HepG2 (cell line): ENCODE measurements at regions not wholly inside any gene's neighbourhood (a gene's known extent, or its start where the extent isn't known, plus 50 kb on each side); places are given as distances from the start of the nearest gene placed in this dataset.

Experiments used
- AKNA ChIP-seq: sonication (generic); formaldehyde crosslinking; IDR thresholded peaks from 2 replicates; pipeline ENCODE4 v1.4.0; 2020; ENCODE audit warnings: missing genetic modification reagents, borderline replicate concordance
- NR2F6 ChIP-seq, 2 experiments: IDR thresholded peaks; 2 replicates each; pipeline ENCODE4 v1.6.1; 2016; ENCODE audit warnings: antibody characterized with exemption in 1 of 2, mild to moderate bottlenecking in 1 of 2
- SMC3 ChIP-seq: IDR thresholded peaks from 2 replicates; pipeline ENCODE4 v1.6.1; 2011; ENCODE audit warnings: low read length, improper control_type of control experiment
- SP1 ChIP-seq, 2 experiments: fragments of 450-650 bp in 1 of 2; sonication (generic) in 1 of 2; formaldehyde crosslinking in 1 of 2; IDR thresholded peaks; 2 replicates each; pipeline versions ENCODE4 v1.4.0 to v1.6.1; 2016 to 2020; ENCODE audit warnings: missing genetic modification reagents in 1 of 2
- ZFY ChIP-seq: sonication (generic); formaldehyde crosslinking; IDR thresholded peaks from 2 replicates; pipeline ENCODE4 v1.4.0; 2020; ENCODE audit warnings: missing genetic modification reagents
- ZNF510 ChIP-seq: sonication (generic); formaldehyde crosslinking; IDR thresholded peaks from 2 replicates; pipeline ENCODE4 v1.4.0; 2020; ENCODE audit warnings: low read depth, mild to moderate bottlenecking, missing genetic modification reagents
- ZNF563 ChIP-seq: sonication (generic); formaldehyde crosslinking; IDR thresholded peaks from 2 replicates; pipeline ENCODE4 v1.8.0; 2022; ENCODE audit warnings: mild to moderate bottlenecking, moderate library complexity, missing genetic modification reagents
- ZNF570 ChIP-seq: sonication (generic); formaldehyde crosslinking; IDR thresholded peaks from 2 replicates; pipeline ENCODE4 v1.4.0; 2020; ENCODE audit warnings: mild to moderate bottlenecking, missing genetic modification reagents, borderline replicate concordance
- ZNF784 ChIP-seq: sonication (generic); formaldehyde crosslinking; IDR thresholded peaks from 2 replicates; pipeline ENCODE4 v1.5.1; 2020; ENCODE audit warnings: missing genetic modification reagents, mild to moderate bottlenecking, borderline replicate concordance
- TF ChIP-seq, protein P1 (sequence below): sonication (generic); formaldehyde crosslinking; IDR thresholded peaks from 2 replicates; pipeline ENCODE4 v1.4.0; 2020; ENCODE audit warnings: mild to moderate bottlenecking, low read depth, missing genetic modification reagents
- TF ChIP-seq, protein P2 (sequence below): sonication (generic); formaldehyde crosslinking; IDR thresholded peaks from 2 replicates; pipeline ENCODE4 v1.5.0; 2020; ENCODE audit warnings: missing genetic modification reagents

GRCh38 chrX:40807384-40807783, 72.0 kb upstream of the MED14 start (continued):
- TF ChIP-seq ZNF784 (CRISPR knock-in tag) (no peak), AKNA (CRISPR knock-in tag) (no peak), NR2F6 (IDR thresholded peaks at IDR 0.05) (no peak), NR2F6 (CRISPR knock-in tag; IDR thresholded peaks at IDR 0.05) (no peak), SMC3 (no peak), ZNF510 (CRISPR knock-in tag) (no peak), ZNF563 (no peak), SP1 (IDR thresholded peaks at IDR 0.05) (no peak), SP1 (CRISPR knock-in tag; IDR thresholded peaks at IDR 0.05) (no peak), ZFY (CRISPR knock-in tag) (no peak), ZNF570 (CRISPR knock-in tag) (no peak)
- TF ChIP-seq, protein P1, sequence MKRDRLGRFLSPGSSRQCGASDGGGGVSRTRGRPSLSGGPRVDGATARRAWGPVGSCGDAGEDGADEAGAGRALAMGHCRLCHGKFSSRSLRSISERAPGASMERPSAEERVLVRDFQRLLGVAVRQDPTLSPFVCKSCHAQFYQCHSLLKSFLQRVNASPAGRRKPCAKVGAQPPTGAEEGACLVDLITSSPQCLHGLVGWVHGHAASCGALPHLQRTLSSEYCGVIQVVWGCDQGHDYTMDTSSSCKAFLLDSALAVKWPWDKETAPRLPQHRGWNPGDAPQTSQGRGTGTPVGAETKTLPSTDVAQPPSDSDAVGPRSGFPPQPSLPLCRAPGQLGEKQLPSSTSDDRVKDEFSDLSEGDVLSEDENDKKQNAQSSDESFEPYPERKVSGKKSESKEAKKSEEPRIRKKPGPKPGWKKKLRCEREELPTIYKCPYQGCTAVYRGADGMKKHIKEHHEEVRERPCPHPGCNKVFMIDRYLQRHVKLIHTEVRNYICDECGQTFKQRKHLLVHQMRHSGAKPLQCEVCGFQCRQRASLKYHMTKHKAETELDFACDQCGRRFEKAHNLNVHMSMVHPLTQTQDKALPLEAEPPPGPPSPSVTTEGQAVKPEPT, result no peak
- TF ChIP-seq, protein P2, sequence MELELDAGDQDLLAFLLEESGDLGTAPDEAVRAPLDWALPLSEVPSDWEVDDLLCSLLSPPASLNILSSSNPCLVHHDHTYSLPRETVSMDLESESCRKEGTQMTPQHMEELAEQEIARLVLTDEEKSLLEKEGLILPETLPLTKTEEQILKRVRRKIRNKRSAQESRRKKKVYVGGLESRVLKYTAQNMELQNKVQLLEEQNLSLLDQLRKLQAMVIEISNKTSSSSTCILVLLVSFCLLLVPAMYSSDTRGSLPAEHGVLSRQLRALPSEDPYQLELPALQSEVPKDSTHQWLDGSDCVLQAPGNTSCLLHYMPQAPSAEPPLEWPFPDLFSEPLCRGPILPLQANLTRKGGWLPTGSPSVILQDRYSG (CRISPR knock-in tag), result no peak
